ENCODE measurements at regions not wholly inside any gene's neighbourhood (a gene's known extent, or its start where the extent isn't known, plus 50 kb on each side); places are given as distances from the start of the nearest gene placed in this dataset.
A peak's percentile ranks its signal among the peaks of the same experiment; 100 is the strongest.

GRCh38 chr3:7915356-7915755 lies 586.3 kb upstream of the LMCD1 start:
- DNase-seq, result no peak

- DNase-seq, result peak in 1 of 2 experiments; percentile 32
These were observed 584.0 kb upstream of the LMCD1 start for GRCh38 chr3:7917443-7918151.

GRCh38 chr3:7920211-7920610 lies 581.4 kb upstream of the LMCD1 start:
- DNase-seq, result no peak

GRCh38 chr3:7924228-7924627 lies 577.4 kb upstream of the LMCD1 start:
- no peak for DNase-seq

GRCh38 chr3:7927015-7927414 lies 574.6 kb upstream of the LMCD1 start:
- DNase-seq, result no peak

- no peak for DNase-seq
These were observed 573.8 kb upstream of the LMCD1 start for GRCh38 chr3:7927864-7928263.

- DNase-seq, result no peak
These were observed 572.2 kb upstream of the LMCD1 start for GRCh38 chr3:7929319-7929889.

GRCh38 chr3:7934362-7934761 lies 567.3 kb upstream of the LMCD1 start:
- no peak for DNase-seq

GRCh38 chr3:7947930-7948329 lies 553.7 kb upstream of the LMCD1 start:
- DNase-seq, result no peak

GRCh38 chr3:7950890-7951289 lies 550.7 kb upstream of the LMCD1 start:
- no peak for DNase-seq

GRCh38 chr3:7953449-7954014 lies 548.1 kb upstream of the LMCD1 start:
- no peak for DNase-seq

GRCh38 chr3:7957024-7957423 lies 544.6 kb upstream of the LMCD1 start:
- DNase-seq, result no peak

- DNase-seq, result no peak
These were observed 542.5 kb upstream of the LMCD1 start for GRCh38 chr3:7959094-7959493.

- DNase-seq, result no peak
These were observed 541.0 kb upstream of the LMCD1 start for GRCh38 chr3:7960601-7961000.

- DNase-seq, result no peak
These were observed 539.3 kb upstream of the LMCD1 start for GRCh38 chr3:7962301-7962700.

- DNase-seq, result no peak
These were observed 536.7 kb upstream of the LMCD1 start for GRCh38 chr3:7964899-7965298.

GRCh38 chr3:7973006-7973405 lies 528.6 kb upstream of the LMCD1 start:
- DNase-seq, result no peak

GRCh38 chr3:7977245-7978086 lies 524.2 kb upstream of the LMCD1 start:
- DNase-seq, result no peak

GRCh38 chr3:7978087-7978422 lies 523.6 kb upstream of the LMCD1 start:
- no peak for DNase-seq

- DNase-seq, result no peak
These were observed 519.5 kb upstream of the LMCD1 start for GRCh38 chr3:7982126-7982525.

GRCh38 chr3:7999384-7999783 lies 502.2 kb upstream of the LMCD1 start:
- no peak for DNase-seq

- no peak for DNase-seq
These were observed 500.3 kb upstream of the LMCD1 start for GRCh38 chr3:8001307-8001706.

GRCh38 chr3:8001712-8002111 lies 499.9 kb upstream of the LMCD1 start:
- no peak for DNase-seq

- no peak for DNase-seq
These were observed 489.7 kb upstream of the LMCD1 start for GRCh38 chr3:8011902-8012301.

Data from stimulated activated CD4-positive, alpha-beta T cell treated with anti-CD3 and anti-CD28 coated beads, Interleukin-4, amount 100 ng/mL, for 4 hours (primary cell).